Effector memory CD4-positive, alpha-beta T cell (primary cell): ENCODE measurements at regions not wholly inside any gene's neighbourhood (a gene's known extent, or its start where the extent isn't known, plus 50 kb on each side); places are given as distances from the start of the nearest gene placed in this dataset.

Source experiments
- DNase-seq, 3 donors: peaks; one replicate each; pipeline ENCODE4 v3.0.0-alpha.2; 2020
- H3K27ac ChIP-seq: 2 replicates; pipeline ENCODE4 v1.7.0; 2013; ENCODE audit warnings: mild to moderate bottlenecking, low read length, moderate library complexity; ENCODE audit not compliant: insufficient read depth, poor library complexity, severe bottlenecking
- H3K27me3 ChIP-seq: replicated peaks from 2 replicates; pipeline ENCODE4 v1.7.0; 2013; ENCODE audit warnings: mild to moderate bottlenecking, low read length; ENCODE audit not compliant: insufficient read depth, control insufficient read depth, poor library complexity, severe bottlenecking
- H3K36me3 ChIP-seq: 2 replicates; pipeline ENCODE4 v1.7.0; 2013; ENCODE audit warnings: mild to moderate bottlenecking, low read length, moderate library complexity; ENCODE audit not compliant: control insufficient read depth, insufficient read depth
- H3K4me1 ChIP-seq: 2 replicates; pipeline ENCODE4 v1.7.0; 2013; ENCODE audit warnings: low read length, mild to moderate bottlenecking; ENCODE audit not compliant: control insufficient read depth, insufficient read depth, poor library complexity, severe bottlenecking
- H3K4me3 ChIP-seq: 2 replicates; pipeline ENCODE4 v1.7.0; 2013; ENCODE audit warnings: low read length, low read depth, mild to moderate bottlenecking; ENCODE audit not compliant: insufficient read depth, poor library complexity, severe bottlenecking
- H3K9me3 ChIP-seq: 2 replicates; pipeline ENCODE4 v1.7.0; 2013; ENCODE audit warnings: mild to moderate bottlenecking, low read length, moderate library complexity; ENCODE audit not compliant: control insufficient read depth

GRCh38 chr9:90259311-90260246 is 383.0 kb downstream of the DIRAS2 start:
- no peaks in the 10 kb centered on the region for H3K36me3 ChIP-seq
- H3K27me3 ChIP-seq, result no peaks in the 10 kb centered on the region
- no peak for DNase-seq

GRCh38 chr9:90261698-90262097 is 380.9 kb downstream of the DIRAS2 start:
- Histone ChIP-seq H3K27ac (no peak overlapping the region), H3K36me3 (no peaks in the 10 kb centered on the region), H3K4me3 (no peak overlapping the region), H3K27me3 (no peaks in the 10 kb centered on the region), H3K4me1 (no peaks in the 10 kb centered on the region), H3K9me3 (no peaks in the 10 kb centered on the region)
- DNase-seq, result no peak

More at GRCh38 chr9:90259311-90260246, 383.0 kb downstream of the DIRAS2 start:
- Histone ChIP-seq H3K4me1 (no peaks in the 10 kb centered on the region), H3K4me3 (no peak overlapping the region), H3K27ac (no peak overlapping the region), H3K9me3 (no peaks in the 10 kb centered on the region)

DNA sequence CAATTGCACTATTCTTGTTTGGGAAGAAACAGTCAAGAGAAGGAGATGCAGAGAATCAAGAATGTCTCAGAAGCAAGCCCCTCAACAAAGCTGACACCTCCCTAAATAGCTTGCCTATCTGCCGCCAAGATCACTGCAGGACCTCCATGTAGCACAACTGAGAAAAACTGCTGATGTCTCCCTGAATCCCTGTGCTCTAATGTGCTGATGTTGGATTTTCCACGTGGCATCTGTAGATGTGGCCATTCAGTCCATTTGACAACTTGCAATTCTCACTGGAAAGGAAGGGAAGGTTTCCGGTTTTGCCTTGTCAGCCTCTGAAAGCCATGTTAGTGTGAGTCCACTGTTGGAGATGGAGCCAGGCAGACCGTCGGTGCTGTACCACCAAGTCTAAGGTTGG is 374.0 kb downstream of the DIRAS2 start:
- Histone ChIP-seq H3K4me3 (no peak overlapping the region), H3K9me3 (no peaks in the 10 kb centered on the region), H3K4me1 (no peaks in the 10 kb centered on the region), H3K36me3 (no peaks in the 10 kb centered on the region), H3K27ac (no peak overlapping the region), H3K27me3 (no peaks in the 10 kb centered on the region)
- no peak for DNase-seq

DNA sequence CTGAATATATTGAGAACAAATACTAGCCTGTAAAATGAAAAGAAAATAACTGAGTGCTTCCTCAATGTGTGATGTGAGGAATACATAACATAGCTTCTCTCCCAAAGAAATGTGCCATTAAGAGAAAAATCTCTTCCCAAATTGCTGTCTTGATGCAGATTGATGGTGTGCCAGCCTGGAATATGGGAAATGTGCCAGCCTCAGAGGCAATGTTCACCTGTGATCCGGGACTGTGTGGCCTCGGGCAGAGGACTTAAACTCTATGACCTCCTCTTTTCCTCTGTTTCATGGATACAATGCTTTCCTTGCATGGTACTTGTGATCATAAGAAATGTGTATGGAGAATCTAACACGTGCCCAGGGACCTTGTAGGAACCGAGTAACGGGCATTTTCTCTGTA is 370.9 kb downstream of the DIRAS2 start:
- no peaks in the 10 kb centered on the region for H3K4me1 ChIP-seq
- no peaks in the 10 kb centered on the region for H3K9me3 ChIP-seq
- no peak for DNase-seq
- H3K27me3 ChIP-seq, result no peaks in the 10 kb centered on the region
- H3K27ac ChIP-seq, result no peak overlapping the region
- H3K36me3 ChIP-seq, result no peaks in the 10 kb centered on the region
- H3K4me3 ChIP-seq, result no peak overlapping the region

GRCh38 chr9:90274725-90275124 is 367.9 kb downstream of the DIRAS2 start:
- no peak for DNase-seq
- no peak overlapping the region for H3K27ac ChIP-seq
- no peak overlapping the region for H3K4me3 ChIP-seq

DNA sequence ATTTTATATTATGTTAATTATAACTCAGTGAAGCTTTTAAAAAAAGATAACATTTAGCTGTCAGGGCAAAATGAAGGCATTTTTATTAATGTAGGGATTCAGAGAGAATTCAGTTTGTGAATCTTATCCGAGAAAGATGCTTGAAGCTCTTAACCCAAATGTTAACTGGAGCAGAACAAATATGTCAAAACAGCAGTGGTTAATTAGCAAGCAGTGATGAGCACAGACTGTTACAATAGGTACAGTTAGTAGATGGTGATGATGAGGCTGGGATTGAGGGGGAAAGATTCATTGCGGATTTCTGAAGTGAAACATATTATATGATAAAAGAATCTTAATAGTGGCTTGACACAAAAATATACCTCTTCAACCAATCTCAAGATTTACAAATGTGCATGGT is 356.7 kb downstream of the DIRAS2 start:
- no peaks in the 10 kb centered on the region for H3K4me1 ChIP-seq
- no peak overlapping the region for H3K27ac ChIP-seq

More at GRCh38 chr9:90274725-90275124, 367.9 kb downstream of the DIRAS2 start:
- Histone ChIP-seq H3K36me3 (no peaks in the 10 kb centered on the region), H3K27me3 (no peaks in the 10 kb centered on the region), H3K4me1 (no peaks in the 10 kb centered on the region), H3K9me3 (no peaks in the 10 kb centered on the region)

DNA sequence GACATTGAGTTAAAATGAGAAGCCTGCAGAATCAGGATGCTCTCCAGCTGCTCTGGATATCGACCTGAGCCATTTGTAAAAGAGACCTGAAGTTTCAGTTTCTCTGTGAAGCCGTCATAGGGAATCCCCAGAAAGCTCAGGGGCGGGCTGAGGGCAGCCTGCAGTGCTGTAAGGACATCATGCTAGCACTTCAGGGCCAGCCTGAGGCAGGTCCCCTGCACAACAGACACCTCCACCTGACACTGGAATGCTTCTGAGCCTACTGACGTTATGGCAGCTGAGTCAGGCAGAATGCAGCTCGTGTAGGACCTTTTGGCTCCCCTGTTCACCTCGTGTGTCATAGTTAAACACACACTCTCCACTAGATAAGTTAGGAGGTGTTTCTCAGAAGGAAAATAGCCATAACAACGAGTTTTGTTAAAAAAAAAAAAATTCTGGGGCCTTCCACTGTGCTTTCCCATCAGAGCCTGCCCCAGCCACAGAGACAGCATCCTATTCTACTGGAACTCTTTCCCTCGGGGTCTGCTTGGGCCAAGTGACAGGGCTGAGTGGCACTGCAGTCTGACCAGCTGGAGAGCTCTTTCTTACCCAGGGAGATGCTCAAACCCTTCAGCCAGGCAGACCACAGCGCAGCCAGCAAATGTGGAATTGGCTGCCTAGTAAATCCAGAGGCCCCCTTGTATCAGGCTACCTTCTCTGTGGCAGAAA is 354.9 kb downstream of the DIRAS2 start:
- H3K4me3 ChIP-seq, result no peak overlapping the region
- no peaks in the 10 kb centered on the region for H3K36me3 ChIP-seq
- DNase-seq, result no peak
- H3K4me1 ChIP-seq, result no peaks in the 10 kb centered on the region
- H3K9me3 ChIP-seq, result no peaks in the 10 kb centered on the region
- no peak overlapping the region for H3K27ac ChIP-seq
- H3K27me3 ChIP-seq, result no peaks in the 10 kb centered on the region

More for the DNA sequence above, 356.7 kb downstream of the DIRAS2 start:
- Histone ChIP-seq H3K4me3 (no peak overlapping the region), H3K36me3 (no peaks in the 10 kb centered on the region), H3K9me3 (no peaks in the 10 kb centered on the region), H3K27me3 (no peaks in the 10 kb centered on the region)
- no peak for DNase-seq

GRCh38 chr9:90288275-90288639 is 354.4 kb downstream of the DIRAS2 start:
- no peak for DNase-seq
- no peak overlapping the region for H3K27ac ChIP-seq

DNA sequence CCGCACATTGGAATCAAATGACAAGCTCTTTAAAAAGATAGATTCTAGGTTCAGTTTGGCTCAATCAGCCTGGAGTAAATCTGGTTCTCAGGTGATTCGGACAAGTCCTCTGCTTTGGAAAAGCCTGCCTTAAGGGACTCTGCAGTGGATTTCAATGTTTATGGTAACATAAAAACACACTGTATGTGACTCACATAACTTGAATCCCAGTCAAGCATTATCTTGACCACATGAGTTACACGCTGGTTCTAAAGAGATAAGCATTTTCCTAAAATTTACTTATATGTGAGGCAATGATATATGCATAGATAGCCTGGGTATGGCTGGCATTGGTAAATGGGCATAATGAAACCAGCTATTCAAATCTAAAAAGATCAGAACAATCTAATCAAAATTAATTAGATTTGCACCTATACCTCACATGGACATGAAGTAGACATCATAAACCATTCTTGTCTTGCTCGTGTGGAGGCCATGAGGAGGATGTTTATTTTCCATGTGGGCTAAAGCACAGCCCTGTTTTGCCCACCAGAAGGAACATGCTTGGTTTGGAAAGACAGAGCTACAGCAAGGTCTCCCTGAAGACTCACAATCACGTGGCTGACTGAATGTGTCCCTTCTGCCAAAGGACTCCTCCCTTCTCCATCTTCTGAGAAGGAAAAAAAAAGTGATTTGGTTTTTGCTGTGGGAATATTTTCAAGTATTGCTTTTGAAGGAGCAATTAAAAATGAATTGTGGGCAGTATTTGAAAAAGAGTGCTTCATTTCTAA is 351.7 kb downstream of the DIRAS2 start:
- Histone ChIP-seq H3K27me3 (no peaks in the 10 kb centered on the region), H3K36me3 (no peaks in the 10 kb centered on the region), H3K4me3 (no peak overlapping the region), H3K9me3 (no peaks in the 10 kb centered on the region), H3K27ac (no peak overlapping the region), H3K4me1 (no peaks in the 10 kb centered on the region)
- DNase-seq, result no peak

More at GRCh38 chr9:90288275-90288639, 354.4 kb downstream of the DIRAS2 start:
- no peaks in the 10 kb centered on the region for H3K9me3 ChIP-seq
- H3K4me3 ChIP-seq, result no peak overlapping the region
- no peaks in the 10 kb centered on the region for H3K27me3 ChIP-seq
- H3K36me3 ChIP-seq, result no peaks in the 10 kb centered on the region
- no peaks in the 10 kb centered on the region for H3K4me1 ChIP-seq
